Spleen (tissue), 7 donors: ENCODE measurements at regions not wholly inside any gene's neighbourhood (a gene's known extent, or its start where the extent isn't known, plus 50 kb on each side); places are given as distances from the start of the nearest gene placed in this dataset.

Source experiments
- POLR2A ChIP-seq, 3 donors: fragments of 450-650 bp; IDR thresholded peaks; one replicate each; pipeline ENCODE4 v1.5.1; 2017; ENCODE audit warnings: antibody characterized with exemption in 3 of 3, mild to moderate bottlenecking in 1 of 3
- TF ChIP-seq, protein P1 (sequence below), 11 experiments: fragments of 200-600 bp in 7 of 11; fragments of 450-650 bp in 4 of 11; sonication (generic) in 4 of 11; IDR thresholded peaks in 8 of 11; conservative IDR thresholded peaks in 3 of 11; 1 replicate in 7 of 11; 2 replicates in 4 of 11; pipeline versions ENCODE4 v1.4.0 to v1.8.0; 2016 to 2021; ENCODE audit warnings: antibody characterized with exemption in 11 of 11, inconsistent platforms in 4 of 11, mild to moderate bottlenecking in 1 of 11
- donor health status: DM: no; HTN: no; CAD: no; lungs with moderate emphysema.
- donor health status: DM: no; HTN: no; CAD: no.
- donor health status: DM: no; HTN: no; CAD: no.

DNA sequence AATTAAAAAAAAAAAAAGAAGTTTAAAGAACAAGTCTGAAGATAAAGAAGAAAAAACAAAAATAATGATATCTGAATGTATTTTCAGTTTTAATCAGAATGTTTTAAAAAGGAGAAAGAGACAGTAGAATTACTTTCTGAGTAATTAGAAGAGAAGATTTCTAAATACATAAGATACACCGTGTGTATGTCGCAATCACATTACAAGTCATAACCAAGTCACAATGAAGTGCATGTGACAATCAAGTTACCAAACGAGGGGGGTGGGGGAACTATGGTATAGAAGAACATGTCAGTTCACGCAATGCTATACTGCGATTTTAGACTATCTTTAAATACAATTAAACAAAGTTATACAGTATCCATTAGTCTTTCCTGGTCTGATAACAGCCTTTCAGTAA is 1464.1 kb upstream of the FLRT2 start:
- TF ChIP-seq, protein P1, sequence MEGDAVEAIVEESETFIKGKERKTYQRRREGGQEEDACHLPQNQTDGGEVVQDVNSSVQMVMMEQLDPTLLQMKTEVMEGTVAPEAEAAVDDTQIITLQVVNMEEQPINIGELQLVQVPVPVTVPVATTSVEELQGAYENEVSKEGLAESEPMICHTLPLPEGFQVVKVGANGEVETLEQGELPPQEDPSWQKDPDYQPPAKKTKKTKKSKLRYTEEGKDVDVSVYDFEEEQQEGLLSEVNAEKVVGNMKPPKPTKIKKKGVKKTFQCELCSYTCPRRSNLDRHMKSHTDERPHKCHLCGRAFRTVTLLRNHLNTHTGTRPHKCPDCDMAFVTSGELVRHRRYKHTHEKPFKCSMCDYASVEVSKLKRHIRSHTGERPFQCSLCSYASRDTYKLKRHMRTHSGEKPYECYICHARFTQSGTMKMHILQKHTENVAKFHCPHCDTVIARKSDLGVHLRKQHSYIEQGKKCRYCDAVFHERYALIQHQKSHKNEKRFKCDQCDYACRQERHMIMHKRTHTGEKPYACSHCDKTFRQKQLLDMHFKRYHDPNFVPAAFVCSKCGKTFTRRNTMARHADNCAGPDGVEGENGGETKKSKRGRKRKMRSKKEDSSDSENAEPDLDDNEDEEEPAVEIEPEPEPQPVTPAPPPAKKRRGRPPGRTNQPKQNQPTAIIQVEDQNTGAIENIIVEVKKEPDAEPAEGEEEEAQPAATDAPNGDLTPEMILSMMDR (IDR thresholded peaks at IDR 0.05 in 8 of 11, conservative IDR thresholded peaks at IDR 0.05 in 3 of 11): no peak
- TF ChIP-seq POLR2A (IDR thresholded peaks at IDR 0.05): no peak
